Astrocyte (in vitro differentiated cells and primary cell): ENCODE measurements at regions not wholly inside any gene's neighbourhood (a gene's known extent, or its start where the extent isn't known, plus 50 kb on each side); places are given as distances from the start of the nearest gene placed in this dataset.

Experiments
- DNase-seq: peaks from one replicate; pipeline ENCODE4 v3.0.0-alpha.2; 2010; ENCODE audit warnings: low read depth
- FAIRE-seq: peaks from 2 replicates; lab custom pipeline; 2011; peaks lifted over from hg19 to GRCh38; lab: Jason Lieb, UNC
- H2AFZ ChIP-seq: 2 replicates; pipeline ENCODE4 v1.6.0; 2012; ENCODE audit warnings: low read depth, low read length, inconsistent platforms
- H3K27ac ChIP-seq: 2 replicates; pipeline ENCODE4 v1.5.1; 2011; ENCODE audit warnings: low read depth, low read length, inconsistent platforms
- H3K27me3 ChIP-seq: 2 replicates; pipeline ENCODE4 v1.6.0; 2011; ENCODE audit warnings: low read length, inconsistent platforms; ENCODE audit not compliant: insufficient read depth
- H3K36me3 ChIP-seq: 2 replicates; pipeline ENCODE4 v1.5.1; 2011; ENCODE audit warnings: low read length, inconsistent platforms; ENCODE audit not compliant: insufficient read depth
- H3K4me1 ChIP-seq: 2 replicates; pipeline ENCODE4 v1.5.1; 2011; ENCODE audit warnings: low read length, inconsistent platforms; ENCODE audit not compliant: insufficient read depth
- H3K4me2 ChIP-seq: 2 replicates; pipeline ENCODE4 v1.6.0; 2012; ENCODE audit warnings: low read length, inconsistent platforms
- H3K4me3 ChIP-seq: 2 replicates; pipeline ENCODE4 v1.5.1; 2011; ENCODE audit warnings: low read depth, mild to moderate bottlenecking, low read length, inconsistent platforms; ENCODE audit not compliant: insufficient read depth
- H3K79me2 ChIP-seq: 2 replicates; pipeline ENCODE4 v1.6.0; 2012; ENCODE audit warnings: mild to moderate bottlenecking, low read length, inconsistent platforms; ENCODE audit not compliant: insufficient read depth
- H3K9ac ChIP-seq: 2 replicates; pipeline ENCODE4 v1.6.0; 2012; ENCODE audit warnings: mild to moderate bottlenecking, low read length, inconsistent platforms
- H3K9me3 ChIP-seq: 2 replicates; pipeline ENCODE4 v1.5.1; 2012; ENCODE audit warnings: low read depth, mild to moderate bottlenecking, low read length, inconsistent platforms; ENCODE audit not compliant: insufficient read depth
- H4K20me1 ChIP-seq: 2 replicates; pipeline ENCODE4 v1.6.0; 2012; ENCODE audit warnings: low read length, inconsistent platforms; ENCODE audit not compliant: insufficient read depth
- H3K27ac Mint-ChIP-seq: one replicate; pipeline ENCODE4 v1.8.0; 2021; ENCODE audit warnings: mild to moderate bottlenecking, mixed read lengths; ENCODE audit not compliant: unreplicated experiment
- H3K27me3 Mint-ChIP-seq: one replicate; pipeline ENCODE4 v1.8.0; 2021; ENCODE audit warnings: low read depth, mixed read lengths; ENCODE audit not compliant: unreplicated experiment
- H3K36me3 Mint-ChIP-seq: one replicate; pipeline ENCODE4 v1.8.0; 2021; ENCODE audit warnings: low read depth, mixed read lengths; ENCODE audit not compliant: unreplicated experiment
- H3K4me1 Mint-ChIP-seq: one replicate; pipeline ENCODE4 v1.8.0; 2021; ENCODE audit warnings: low read depth, mixed read lengths; ENCODE audit not compliant: unreplicated experiment
- H3K4me3 Mint-ChIP-seq: one replicate; pipeline ENCODE4 v1.8.0; 2021; ENCODE audit warnings: mild to moderate bottlenecking, moderate library complexity, mixed read lengths; ENCODE audit not compliant: unreplicated experiment
- H3K9me3 Mint-ChIP-seq: one replicate; pipeline ENCODE4 v1.8.0; 2021; ENCODE audit warnings: mild to moderate bottlenecking, mixed read lengths; ENCODE audit not compliant: unreplicated experiment
- EZH2 ChIP-seq: IDR thresholded peaks from 2 replicates; pipeline ENCODE4 v1.6.1; 2012; ENCODE audit warnings: mild to moderate bottlenecking, low read length, inconsistent platforms; ENCODE audit not compliant: insufficient read depth
- TF ChIP-seq, protein P1 (sequence below): IDR thresholded peaks from 2 replicates; pipeline ENCODE4 v1.5.1; 2011; ENCODE audit warnings: low read depth, mild to moderate bottlenecking, inconsistent platforms, low read length, moderate library complexity; ENCODE audit not compliant: insufficient read depth

DNA sequence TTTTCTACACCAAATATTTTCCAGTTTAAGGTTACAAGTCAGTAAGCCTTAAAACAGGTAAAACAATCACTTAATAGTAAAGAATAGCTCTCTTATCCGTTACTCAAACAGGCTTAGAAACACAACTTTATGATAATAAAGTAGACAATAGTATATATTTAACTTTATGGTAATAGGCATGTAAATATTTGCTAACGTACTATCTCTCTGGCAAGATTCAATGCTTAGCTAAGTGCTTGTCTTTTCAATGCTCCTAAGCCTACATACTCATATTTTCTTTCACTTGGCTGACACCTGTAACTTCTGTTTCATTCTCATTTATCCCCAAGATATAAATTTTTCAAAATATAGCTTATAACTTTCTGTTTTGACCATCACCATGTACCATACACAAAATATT is 358.2 kb downstream of the HTR1B start:
- H3K4me1 Mint-ChIP-seq: peaks cover 9% of the 10 kb centered on the region
- H3K27ac ChIP-seq: no peak overlapping the region
- H3K27me3 ChIP-seq: no peaks in the 10 kb centered on the region
- TF ChIP-seq, protein P1, sequence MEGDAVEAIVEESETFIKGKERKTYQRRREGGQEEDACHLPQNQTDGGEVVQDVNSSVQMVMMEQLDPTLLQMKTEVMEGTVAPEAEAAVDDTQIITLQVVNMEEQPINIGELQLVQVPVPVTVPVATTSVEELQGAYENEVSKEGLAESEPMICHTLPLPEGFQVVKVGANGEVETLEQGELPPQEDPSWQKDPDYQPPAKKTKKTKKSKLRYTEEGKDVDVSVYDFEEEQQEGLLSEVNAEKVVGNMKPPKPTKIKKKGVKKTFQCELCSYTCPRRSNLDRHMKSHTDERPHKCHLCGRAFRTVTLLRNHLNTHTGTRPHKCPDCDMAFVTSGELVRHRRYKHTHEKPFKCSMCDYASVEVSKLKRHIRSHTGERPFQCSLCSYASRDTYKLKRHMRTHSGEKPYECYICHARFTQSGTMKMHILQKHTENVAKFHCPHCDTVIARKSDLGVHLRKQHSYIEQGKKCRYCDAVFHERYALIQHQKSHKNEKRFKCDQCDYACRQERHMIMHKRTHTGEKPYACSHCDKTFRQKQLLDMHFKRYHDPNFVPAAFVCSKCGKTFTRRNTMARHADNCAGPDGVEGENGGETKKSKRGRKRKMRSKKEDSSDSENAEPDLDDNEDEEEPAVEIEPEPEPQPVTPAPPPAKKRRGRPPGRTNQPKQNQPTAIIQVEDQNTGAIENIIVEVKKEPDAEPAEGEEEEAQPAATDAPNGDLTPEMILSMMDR: no peak
- TF ChIP-seq EZH2: no peak
- DNase-seq: no peak
- H3K27me3 Mint-ChIP-seq: no peaks in the 10 kb centered on the region
- H3K79me2 ChIP-seq: no peaks in the 10 kb centered on the region
- no peak for FAIRE-seq
- no peaks in the 10 kb centered on the region for H3K36me3 Mint-ChIP-seq
- H3K9me3 ChIP-seq: no peaks in the 10 kb centered on the region
- no peak overlapping the region for H3K4me3 Mint-ChIP-seq
- no peak overlapping the region for H3K9ac ChIP-seq
- H4K20me1 ChIP-seq: no peaks in the 10 kb centered on the region
- H3K36me3 ChIP-seq: no peaks in the 10 kb centered on the region
- H3K4me1 ChIP-seq: no peaks in the 10 kb centered on the region
- H3K27ac Mint-ChIP-seq: no peak overlapping the region
- no peak overlapping the region for H3K4me3 ChIP-seq
- no peaks in the 10 kb centered on the region for H3K9me3 Mint-ChIP-seq
- no peak overlapping the region for H2AFZ ChIP-seq
- no peak overlapping the region for H3K4me2 ChIP-seq

DNA sequence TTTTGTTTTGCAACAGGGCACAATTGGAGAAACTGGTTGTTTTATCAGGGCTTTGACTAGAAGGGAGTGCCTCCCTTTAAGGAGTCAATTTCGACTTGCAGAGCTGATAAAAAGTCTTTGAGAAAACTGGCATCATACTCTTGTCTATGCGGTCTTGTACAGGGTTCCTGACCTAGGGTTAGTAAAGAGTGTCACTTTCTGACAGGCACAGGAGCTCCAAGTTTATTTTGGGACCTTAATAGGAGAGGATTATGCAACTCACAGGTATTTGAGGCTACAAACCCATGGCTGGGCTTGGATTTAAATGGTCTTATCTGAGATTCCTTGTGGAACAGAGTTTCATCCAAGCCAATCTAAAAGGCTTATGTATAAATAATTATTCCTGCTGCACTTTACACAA is 365.4 kb downstream of the HTR1B start:
- Histone ChIP-seq H3K9me3 (no peaks in the 10 kb centered on the region), H4K20me1 (no peaks in the 10 kb centered on the region), H3K79me2 (no peaks in the 10 kb centered on the region), H3K4me3 (no peak overlapping the region), H3K9ac (no peak overlapping the region), H3K4me2 (no peak overlapping the region), H2AFZ (no peak overlapping the region), H3K36me3 (no peaks in the 10 kb centered on the region), H3K27me3 (no peaks in the 10 kb centered on the region), H3K4me1 (no peaks in the 10 kb centered on the region), H3K27ac (no peak overlapping the region)
- Mint-ChIP-seq H3K4me1 (peaks cover 5% of the 10 kb centered on the region), H3K4me3 (no peak overlapping the region), H3K27ac (no peak overlapping the region), H3K27me3 (no peaks in the 10 kb centered on the region), H3K9me3 (no peaks in the 10 kb centered on the region), H3K36me3 (no peaks in the 10 kb centered on the region)
- FAIRE-seq (no peak), DNase-seq (no peak)
- TF ChIP-seq EZH2: no peak
- TF ChIP-seq, protein P1: no peak

DNA sequence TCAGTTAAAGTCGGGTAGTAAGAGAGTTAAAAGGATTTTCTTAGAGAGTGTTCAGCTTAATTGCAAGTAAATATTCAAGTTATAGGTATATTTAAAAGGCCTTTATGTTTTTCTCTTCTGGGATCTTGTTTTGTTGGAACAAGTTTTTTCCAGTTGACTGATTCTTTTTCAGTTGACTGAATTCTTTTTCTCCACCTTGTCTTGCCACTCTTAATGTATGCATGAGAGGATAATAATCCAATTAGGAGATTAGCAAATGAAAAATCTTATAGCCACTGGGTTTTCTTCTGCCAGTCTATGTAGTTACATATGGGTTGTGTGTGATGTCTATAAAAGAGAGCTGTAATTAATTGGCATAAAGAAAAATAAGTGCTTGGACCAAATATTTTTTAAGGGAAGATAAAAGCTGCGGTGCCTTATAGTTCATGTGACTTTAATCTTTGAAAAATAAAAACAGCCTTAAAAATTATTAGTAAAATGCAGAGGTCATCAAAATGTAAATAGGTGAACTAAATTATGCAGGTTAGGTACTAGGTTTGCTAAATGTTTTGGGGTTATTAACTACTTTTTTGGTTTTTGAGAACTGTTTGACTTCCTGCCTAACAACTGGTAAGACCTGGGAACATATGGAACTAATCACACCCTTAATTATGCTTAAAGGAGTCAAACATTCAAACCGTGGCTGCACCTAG is 367.2 kb downstream of the HTR1B start:
- H3K4me1 Mint-ChIP-seq: peaks cover 9% of the 10 kb centered on the region
- DNase-seq: no peak
- no peak for FAIRE-seq

More for the DNA sequence above, 367.2 kb downstream of the HTR1B start:
- H3K4me3 ChIP-seq: no peak overlapping the region
- Mint-ChIP-seq H3K4me3 (no peak overlapping the region), H3K27me3 (no peaks in the 10 kb centered on the region), H3K36me3 (no peaks in the 10 kb centered on the region), H3K9me3 (no peaks in the 10 kb centered on the region), H3K27ac (no peak overlapping the region)
- no peak overlapping the region for H3K4me2 ChIP-seq
- no peak overlapping the region for H3K9ac ChIP-seq
- no peak overlapping the region for H2AFZ ChIP-seq
- TF ChIP-seq, protein P1: no peak
- TF ChIP-seq EZH2: no peak
- H4K20me1 ChIP-seq: no peaks in the 10 kb centered on the region
- no peaks in the 10 kb centered on the region for H3K79me2 ChIP-seq
- H3K4me1 ChIP-seq: no peaks in the 10 kb centered on the region
- no peaks in the 10 kb centered on the region for H3K36me3 ChIP-seq
- H3K27me3 ChIP-seq: no peaks in the 10 kb centered on the region
- no peak overlapping the region for H3K27ac ChIP-seq
- no peaks in the 10 kb centered on the region for H3K9me3 ChIP-seq
